Ishikawa (cell line): ENCODE measurements at regions not wholly inside any gene's neighbourhood (a gene's known extent, or its start where the extent isn't known, plus 50 kb on each side); places are given as distances from the start of the nearest gene placed in this dataset.

Source experiments
- CEBPB ChIP-seq: IDR thresholded peaks from 2 replicates; pipeline ENCODE4 v1.6.1; 2012
- CREB1 ChIP-seq: IDR thresholded peaks from 2 replicates; pipeline ENCODE4 v1.6.1; 2012; ENCODE audit warnings: low read depth
- EGR1 ChIP-seq: IDR thresholded peaks from 2 replicates; pipeline ENCODE4 v1.6.1; 2012
- EP300 ChIP-seq: IDR thresholded peaks from 2 replicates; pipeline ENCODE4 v1.6.1; 2012; ENCODE audit warnings: borderline replicate concordance
- FOXM1 ChIP-seq: IDR thresholded peaks from 2 replicates; pipeline ENCODE4 v1.6.1; 2012; ENCODE audit warnings: low read depth, borderline replicate concordance
- MAX ChIP-seq: IDR thresholded peaks from 2 replicates; pipeline ENCODE4 v1.6.1; 2012
- NFIC ChIP-seq: IDR thresholded peaks from 2 replicates; pipeline ENCODE4 v1.6.1; 2012
- RAD21 ChIP-seq: IDR thresholded peaks from 2 replicates; pipeline ENCODE4 v1.6.1; 2012; ENCODE audit warnings: low read depth
- TAF1 ChIP-seq: IDR thresholded peaks from 2 replicates; pipeline ENCODE4 v1.6.1; 2012; ENCODE audit warnings: low read depth, mild to moderate bottlenecking
- TCF12 ChIP-seq: IDR thresholded peaks from 2 replicates; pipeline ENCODE4 v1.6.1; 2012; ENCODE audit warnings: low read depth
- TEAD4 ChIP-seq: IDR thresholded peaks from 2 replicates; pipeline ENCODE4 v1.6.1; 2012
- USF1 ChIP-seq: IDR thresholded peaks from 2 replicates; pipeline ENCODE4 v1.6.1; 2012
- YY1 ChIP-seq: IDR thresholded peaks from 2 replicates; pipeline ENCODE4 v1.6.1; 2012; ENCODE audit warnings: low read depth
- ZBTB7A ChIP-seq: IDR thresholded peaks from 2 replicates; pipeline ENCODE4 v1.6.1; 2012; ENCODE audit warnings: low read depth
- TF ChIP-seq, protein P1 (sequence below): IDR thresholded peaks from 2 replicates; pipeline ENCODE4 v1.6.1; 2012; ENCODE audit warnings: low read depth, mild to moderate bottlenecking

GRCh38 chr14:83053022-83053710 is 1519.5 kb upstream of the SEL1L start:
- no peak for TF ChIP-seq TAF1
- no peak for TF ChIP-seq YY1
- no peak for TF ChIP-seq MAX
- no peak for TF ChIP-seq RAD21
- TF ChIP-seq USF1 = no peak
- TF ChIP-seq, protein P1, sequence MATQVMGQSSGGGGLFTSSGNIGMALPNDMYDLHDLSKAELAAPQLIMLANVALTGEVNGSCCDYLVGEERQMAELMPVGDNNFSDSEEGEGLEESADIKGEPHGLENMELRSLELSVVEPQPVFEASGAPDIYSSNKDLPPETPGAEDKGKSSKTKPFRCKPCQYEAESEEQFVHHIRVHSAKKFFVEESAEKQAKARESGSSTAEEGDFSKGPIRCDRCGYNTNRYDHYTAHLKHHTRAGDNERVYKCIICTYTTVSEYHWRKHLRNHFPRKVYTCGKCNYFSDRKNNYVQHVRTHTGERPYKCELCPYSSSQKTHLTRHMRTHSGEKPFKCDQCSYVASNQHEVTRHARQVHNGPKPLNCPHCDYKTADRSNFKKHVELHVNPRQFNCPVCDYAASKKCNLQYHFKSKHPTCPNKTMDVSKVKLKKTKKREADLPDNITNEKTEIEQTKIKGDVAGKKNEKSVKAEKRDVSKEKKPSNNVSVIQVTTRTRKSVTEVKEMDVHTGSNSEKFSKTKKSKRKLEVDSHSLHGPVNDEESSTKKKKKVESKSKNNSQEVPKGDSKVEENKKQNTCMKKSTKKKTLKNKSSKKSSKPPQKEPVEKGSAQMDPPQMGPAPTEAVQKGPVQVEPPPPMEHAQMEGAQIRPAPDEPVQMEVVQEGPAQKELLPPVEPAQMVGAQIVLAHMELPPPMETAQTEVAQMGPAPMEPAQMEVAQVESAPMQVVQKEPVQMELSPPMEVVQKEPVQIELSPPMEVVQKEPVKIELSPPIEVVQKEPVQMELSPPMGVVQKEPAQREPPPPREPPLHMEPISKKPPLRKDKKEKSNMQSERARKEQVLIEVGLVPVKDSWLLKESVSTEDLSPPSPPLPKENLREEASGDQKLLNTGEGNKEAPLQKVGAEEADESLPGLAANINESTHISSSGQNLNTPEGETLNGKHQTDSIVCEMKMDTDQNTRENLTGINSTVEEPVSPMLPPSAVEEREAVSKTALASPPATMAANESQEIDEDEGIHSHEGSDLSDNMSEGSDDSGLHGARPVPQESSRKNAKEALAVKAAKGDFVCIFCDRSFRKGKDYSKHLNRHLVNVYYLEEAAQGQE = no peak
- TF ChIP-seq TCF12 = no peak
- no peak for TF ChIP-seq NFIC

GRCh38 chr14:83058068-83058467 is 1524.4 kb upstream of the SEL1L start:
- TF ChIP-seq EGR1 (no peak), RAD21 (no peak), TEAD4 (no peak), YY1 (no peak), TAF1 (no peak), ZBTB7A (no peak), CREB1 (no peak), NFIC (no peak), EP300 (no peak), TCF12 (no peak), CEBPB (no peak), USF1 (no peak)
- TF ChIP-seq, protein P1 = no peak

GRCh38 chr14:83071888-83072501 is 1538.3 kb upstream of the SEL1L start:
- TF ChIP-seq EP300 (no peak), FOXM1 (no peak), CREB1 (no peak), YY1 (no peak), USF1 (no peak), CEBPB (no peak), MAX (no peak), TAF1 (no peak), ZBTB7A (no peak), NFIC (no peak), TEAD4 (no peak), RAD21 (no peak), TCF12 (no peak), EGR1 (no peak)
- TF ChIP-seq, protein P1 = no peak

DNA sequence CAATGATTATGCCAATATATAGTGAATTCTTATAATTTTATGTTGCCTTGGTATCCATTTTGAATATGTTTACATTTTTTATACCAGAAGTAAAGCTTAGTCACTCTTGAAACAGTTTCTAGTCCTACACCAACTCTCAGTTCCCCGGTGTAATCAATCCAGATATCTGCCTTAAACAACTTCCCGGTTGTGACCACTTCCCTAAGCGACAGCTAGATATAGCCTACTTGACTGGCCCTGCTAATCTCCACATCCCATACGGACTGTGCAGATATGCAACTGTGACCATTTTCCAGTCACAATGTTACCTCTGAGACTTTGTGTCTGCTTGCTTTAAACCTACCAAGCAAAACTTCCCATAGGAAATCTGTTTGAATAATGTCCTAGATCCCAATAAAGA is 1551.5 kb upstream of the SEL1L start:
- TF ChIP-seq TAF1 (no peak), MAX (no peak), RAD21 (no peak), EGR1 (no peak), FOXM1 (no peak), YY1 (no peak), NFIC (no peak), TEAD4 (no peak), TCF12 (no peak), EP300 (no peak), CREB1 (no peak), USF1 (no peak), ZBTB7A (no peak), CEBPB (no peak)
- TF ChIP-seq, protein P1 = no peak
